ENCODE measurements at regions not wholly inside any gene's neighbourhood (a gene's known extent, or its start where the extent isn't known, plus 50 kb on each side); places are given as distances from the start of the nearest gene placed in this dataset.
"Not testable (repeated sequence)": the region's sequence is repeated elsewhere in the genome, so short reads cannot be mapped to it uniquely, and the experiment has no call there.

- DNase-seq (ENCODE audit: low spot score) = no peak
These were observed 623.7 kb downstream of the TYW1 start for GRCh38 chr7:67620216-67620933.

- no peak for DNase-seq (ENCODE audit: low spot score)
These were observed 625.1 kb downstream of the TYW1 start for GRCh38 chr7:67621704-67622103.

- peak; percentile 52 for DNase-seq (ENCODE audit: low spot score)
These were observed 628.7 kb downstream of the TYW1 start for GRCh38 chr7:67625257-67625737.

- no peak for DNase-seq (ENCODE audit: low spot score)
These were observed 634.8 kb downstream of the TYW1 start for GRCh38 chr7:67631476-67631875.

GRCh38 chr7:67635271-67635670 lies 638.6 kb downstream of the TYW1 start:
- DNase-seq (ENCODE audit: low spot score) = no peak

- no peak for DNase-seq (ENCODE audit: low spot score)
These were observed 639.9 kb downstream of the TYW1 start for GRCh38 chr7:67636348-67637022.

- DNase-seq (ENCODE audit: low spot score) = no peak
These were observed 640.4 kb downstream of the TYW1 start for GRCh38 chr7:67637023-67637358.

GRCh38 chr7:67642542-67642941 lies 645.9 kb downstream of the TYW1 start:
- not testable (repeated sequence) for DNase-seq (ENCODE audit: low spot score)

GRCh38 chr7:67644151-67644550 lies 647.5 kb downstream of the TYW1 start:
- DNase-seq (ENCODE audit: low spot score) = no peak

- no peak for DNase-seq (ENCODE audit: low spot score)
These were observed 656.3 kb downstream of the TYW1 start for GRCh38 chr7:67652937-67653336.

GRCh38 chr7:67653856-67654454 lies 657.3 kb downstream of the TYW1 start:
- no peak for DNase-seq (ENCODE audit: low spot score)

- DNase-seq (ENCODE audit: low spot score) = no peak
These were observed 658.0 kb downstream of the TYW1 start for GRCh38 chr7:67654642-67655041.

GRCh38 chr7:67655168-67655567 lies 658.5 kb downstream of the TYW1 start:
- no peak for DNase-seq (ENCODE audit: low spot score)

- DNase-seq (ENCODE audit: low spot score) = no peak
These were observed 662.5 kb downstream of the TYW1 start for GRCh38 chr7:67659091-67659490.

- no peak for DNase-seq (ENCODE audit: low spot score)
These were observed 666.2 kb downstream of the TYW1 start for GRCh38 chr7:67662804-67663203.

- no peak for DNase-seq (ENCODE audit: low spot score)
These were observed 667.0 kb downstream of the TYW1 start for GRCh38 chr7:67663644-67664043.

GRCh38 chr7:67666359-67666758 lies 669.7 kb downstream of the TYW1 start:
- DNase-seq (ENCODE audit: low spot score) = not testable (repeated sequence)

GRCh38 chr7:67671006-67671548 lies 674.4 kb downstream of the TYW1 start:
- no peak for DNase-seq (ENCODE audit: low spot score)

GRCh38 chr7:67673861-67674260 lies 677.2 kb downstream of the TYW1 start:
- no peak for DNase-seq (ENCODE audit: low spot score)

GRCh38 chr7:67674862-67675261 lies 678.2 kb downstream of the TYW1 start:
- DNase-seq (ENCODE audit: low spot score) = not testable (repeated sequence)

GRCh38 chr7:67675971-67676370 lies 679.3 kb downstream of the TYW1 start:
- no peak for DNase-seq (ENCODE audit: low spot score)

GRCh38 chr7:67678419-67678818 lies 681.8 kb downstream of the TYW1 start:
- DNase-seq (ENCODE audit: low spot score) = no peak

- no peak for DNase-seq (ENCODE audit: low spot score)
These were observed 687.0 kb downstream of the TYW1 start for GRCh38 chr7:67683628-67684027.

Data from globus pallidus (tissue), 1 donor.